Skeletal muscle satellite cell (primary cell): ENCODE measurements at regions not wholly inside any gene's neighbourhood (a gene's known extent, or its start where the extent isn't known, plus 50 kb on each side); places are given as distances from the start of the nearest gene placed in this dataset.

Experiments
- H3K27me3 ChIP-seq: 2 replicates; pipeline ENCODE4 v1.7.0; 2013; ENCODE audit warnings: low read length; ENCODE audit not compliant: control insufficient read depth, insufficient read depth
- H3K36me3 ChIP-seq: 2 replicates; pipeline ENCODE4 v1.7.0; 2013; ENCODE audit warnings: mild to moderate bottlenecking, control low read depth, low read length; ENCODE audit not compliant: insufficient read depth
- H3K4me1 ChIP-seq: 2 replicates; pipeline ENCODE4 v1.7.0; 2013; ENCODE audit warnings: low read length; ENCODE audit not compliant: control insufficient read depth, insufficient read depth
- H3K4me2 ChIP-seq: 2 replicates; pipeline ENCODE4 v1.7.0; 2013; ENCODE audit warnings: mild to moderate bottlenecking, low read length
- H3K4me3 ChIP-seq: 2 replicates; pipeline ENCODE4 v1.7.0; 2013; ENCODE audit warnings: low read length
- H3K9ac ChIP-seq: 2 replicates; pipeline ENCODE4 v1.7.0; 2013; ENCODE audit warnings: mild to moderate bottlenecking, low read depth, low read length, moderate library complexity
- H3K9me3 ChIP-seq: replicated peaks from 2 replicates; pipeline ENCODE4 v1.7.0; 2013; ENCODE audit warnings: mild to moderate bottlenecking, control low read depth, low read length

GRCh38 chr2:66691031-66691965 lies 256.4 kb downstream of the MEIS1 start:
- H3K36me3 ChIP-seq: no peaks in the 10 kb centered on the region
- H3K9me3 ChIP-seq: no peaks in the 10 kb centered on the region
- H3K4me3 ChIP-seq: no peak overlapping the region
- H3K4me1 ChIP-seq: no peaks in the 10 kb centered on the region
- H3K27me3 ChIP-seq: peaks cover 6% of the 10 kb centered on the region
- H3K4me2 ChIP-seq: no peak overlapping the region
- H3K9ac ChIP-seq: no peak overlapping the region

GRCh38 chr2:66692521-66693054 lies 257.7 kb downstream of the MEIS1 start:
- Histone ChIP-seq H3K9me3 (no peaks in the 10 kb centered on the region), H3K4me2 (no peak overlapping the region), H3K4me3 (no peak overlapping the region), H3K4me1 (no peaks in the 10 kb centered on the region), H3K36me3 (no peaks in the 10 kb centered on the region), H3K9ac (no peak overlapping the region), H3K27me3 (peaks cover 6% of the 10 kb centered on the region)

- H3K9me3 ChIP-seq: no peaks in the 10 kb centered on the region
- no peak overlapping the region for H3K9ac ChIP-seq
- H3K4me3 ChIP-seq: no peak overlapping the region
- H3K36me3 ChIP-seq: no peaks in the 10 kb centered on the region
- no peaks in the 10 kb centered on the region for H3K4me1 ChIP-seq
- no peak overlapping the region for H3K4me2 ChIP-seq
- peaks cover 6% of the 10 kb centered on the region for H3K27me3 ChIP-seq
These were observed 258.4 kb downstream of the MEIS1 start for GRCh38 chr2:66693076-66693965.

- Histone ChIP-seq H3K9ac (no peak overlapping the region), H3K4me3 (no peak overlapping the region), H3K36me3 (no peaks in the 10 kb centered on the region), H3K4me1 (no peaks in the 10 kb centered on the region), H3K9me3 (no peaks in the 10 kb centered on the region), H3K27me3 (peaks cover 6% of the 10 kb centered on the region), H3K4me2 (no peak overlapping the region)
These were observed 259.3 kb downstream of the MEIS1 start for GRCh38 chr2:66694087-66694860.

GRCh38 chr2:66695226-66695735 lies 260.4 kb downstream of the MEIS1 start:
- Histone ChIP-seq H3K4me1 (no peaks in the 10 kb centered on the region), H3K4me3 (no peak overlapping the region), H3K9ac (no peak overlapping the region), H3K27me3 (peaks cover 6% of the 10 kb centered on the region), H3K36me3 (no peaks in the 10 kb centered on the region), H3K9me3 (no peaks in the 10 kb centered on the region), H3K4me2 (no peak overlapping the region)

- H3K9me3 ChIP-seq: no peaks in the 10 kb centered on the region
- no peak overlapping the region for H3K4me3 ChIP-seq
- H3K27me3 ChIP-seq: peaks cover 6% of the 10 kb centered on the region
- no peaks in the 10 kb centered on the region for H3K36me3 ChIP-seq
- no peak overlapping the region for H3K9ac ChIP-seq
- H3K4me1 ChIP-seq: no peaks in the 10 kb centered on the region
- H3K4me2 ChIP-seq: no peak overlapping the region
These were observed 261.4 kb downstream of the MEIS1 start for GRCh38 chr2:66696374-66696773.

- Histone ChIP-seq H3K27me3 (peaks cover 6% of the 10 kb centered on the region), H3K9me3 (no peaks in the 10 kb centered on the region), H3K4me2 (no peak overlapping the region), H3K9ac (no peak overlapping the region), H3K36me3 (no peaks in the 10 kb centered on the region), H3K4me3 (no peak overlapping the region), H3K4me1 (no peaks in the 10 kb centered on the region)
These were observed 262.0 kb downstream of the MEIS1 start for GRCh38 chr2:66696886-66697285.

- Histone ChIP-seq H3K36me3 (no peaks in the 10 kb centered on the region), H3K27me3 (peaks cover 3% of the 10 kb centered on the region)
These were observed 262.4 kb downstream of the MEIS1 start for GRCh38 chr2:66697366-66697765.

GRCh38 chr2:66698091-66698490 lies 263.2 kb downstream of the MEIS1 start:
- Histone ChIP-seq H3K27me3 (no peaks in the 10 kb centered on the region), H3K9me3 (no peaks in the 10 kb centered on the region), H3K4me2 (no peak overlapping the region), H3K4me1 (no peaks in the 10 kb centered on the region), H3K4me3 (no peak overlapping the region), H3K9ac (no peak overlapping the region), H3K36me3 (no peaks in the 10 kb centered on the region)

More at GRCh38 chr2:66697366-66697765, 262.4 kb downstream of the MEIS1 start:
- no peak overlapping the region for H3K4me2 ChIP-seq
- no peak overlapping the region for H3K4me3 ChIP-seq
- no peaks in the 10 kb centered on the region for H3K9me3 ChIP-seq
- no peaks in the 10 kb centered on the region for H3K4me1 ChIP-seq
- H3K9ac ChIP-seq: no peak overlapping the region

- no peak overlapping the region for H3K4me3 ChIP-seq
- no peak overlapping the region for H3K4me2 ChIP-seq
- no peaks in the 10 kb centered on the region for H3K4me1 ChIP-seq
- no peak overlapping the region for H3K9ac ChIP-seq
- H3K9me3 ChIP-seq: no peaks in the 10 kb centered on the region
- H3K27me3 ChIP-seq: no peaks in the 10 kb centered on the region
- no peaks in the 10 kb centered on the region for H3K36me3 ChIP-seq
These were observed 263.8 kb downstream of the MEIS1 start for GRCh38 chr2:66698576-66699239.
